GM23248 (cell line): ENCODE measurements at regions not wholly inside any gene's neighbourhood (a gene's known extent, or its start where the extent isn't known, plus 50 kb on each side); places are given as distances from the start of the nearest gene placed in this dataset.

ENCODE experiments used
- EZH2 ChIP-seq: fragments of 200-600 bp; sonication (generic); IDR thresholded peaks from 2 replicates; pipeline ENCODE4 v1.6.1; 2018; ENCODE audit warnings: antibody characterized with exemption, mild to moderate bottlenecking; ENCODE audit not compliant: insufficient read depth, poor library complexity, severe bottlenecking
- EZH2phosphoT487 ChIP-seq: fragments of 200-600 bp; sonication (generic); IDR thresholded peaks from 2 replicates; pipeline ENCODE4 v1.6.1; 2018; ENCODE audit warnings: antibody characterized with exemption, moderate library complexity, mild to moderate bottlenecking, low read depth; ENCODE audit not compliant: insufficient read depth

- TF ChIP-seq EZH2phosphoT487: no peak
- no peak for TF ChIP-seq EZH2
These were observed 201.8 kb upstream of the NCAM1 start for GRCh38 chr11:112759418-112759817.
